GM12892 (cell line): ENCODE measurements at regions not wholly inside any gene's neighbourhood (a gene's known extent, or its start where the extent isn't known, plus 50 kb on each side); places are given as distances from the start of the nearest gene placed in this dataset.

ENCODE experiments used
- POLR2A ChIP-seq: IDR thresholded peaks from 2 replicates; pipeline ENCODE4 v1.6.1; 2011; ENCODE audit warnings: low read depth, low read length, control low read depth
- TAF1 ChIP-seq: IDR thresholded peaks from 2 replicates; pipeline ENCODE4 v1.6.1; 2011; ENCODE audit warnings: low read depth, mild to moderate bottlenecking, control low read depth, low read length, borderline replicate concordance

- TF ChIP-seq POLR2A (no peak), TAF1 (no peak)
Observed at GRCh38 chr12:46921764-46922133, 96.0 kb upstream of the SLC38A4 start.
